ENCODE measurements at regions not wholly inside any gene's neighbourhood (a gene's known extent, or its start where the extent isn't known, plus 50 kb on each side); places are given as distances from the start of the nearest gene placed in this dataset.

- TF ChIP-seq CTCF (IDR thresholded peaks at IDR 0.05) (no peak), POLR2A (IDR thresholded peaks at IDR 0.05) (no peak)
Measured at GRCh38 chr2:3034396-3034795, 343.2 kb downstream of the EIPR1 start.
